Posterior vena cava (tissue), 2 donors: ENCODE measurements at regions not wholly inside any gene's neighbourhood (a gene's known extent, or its start where the extent isn't known, plus 50 kb on each side); places are given as distances from the start of the nearest gene placed in this dataset.

Experiments used
- DNase-seq: peaks from one replicate; pipeline ENCODE4 v3.0.0-alpha.2; 2020; ENCODE audit warnings: low spot score
- intact Hi-C, 2 donors: fragments of 100-400 bp; cut with DNase I; formaldehyde crosslinking; loops; one replicate each; pipeline versions ENCODE4 v1.14.1 to v1.14.2; 2022 to 2023
- donor health status: DM: yes; HTN: yes; CAD: no.
- donor health status: DM: yes; HTN: yes; CAD: no.

DNA sequence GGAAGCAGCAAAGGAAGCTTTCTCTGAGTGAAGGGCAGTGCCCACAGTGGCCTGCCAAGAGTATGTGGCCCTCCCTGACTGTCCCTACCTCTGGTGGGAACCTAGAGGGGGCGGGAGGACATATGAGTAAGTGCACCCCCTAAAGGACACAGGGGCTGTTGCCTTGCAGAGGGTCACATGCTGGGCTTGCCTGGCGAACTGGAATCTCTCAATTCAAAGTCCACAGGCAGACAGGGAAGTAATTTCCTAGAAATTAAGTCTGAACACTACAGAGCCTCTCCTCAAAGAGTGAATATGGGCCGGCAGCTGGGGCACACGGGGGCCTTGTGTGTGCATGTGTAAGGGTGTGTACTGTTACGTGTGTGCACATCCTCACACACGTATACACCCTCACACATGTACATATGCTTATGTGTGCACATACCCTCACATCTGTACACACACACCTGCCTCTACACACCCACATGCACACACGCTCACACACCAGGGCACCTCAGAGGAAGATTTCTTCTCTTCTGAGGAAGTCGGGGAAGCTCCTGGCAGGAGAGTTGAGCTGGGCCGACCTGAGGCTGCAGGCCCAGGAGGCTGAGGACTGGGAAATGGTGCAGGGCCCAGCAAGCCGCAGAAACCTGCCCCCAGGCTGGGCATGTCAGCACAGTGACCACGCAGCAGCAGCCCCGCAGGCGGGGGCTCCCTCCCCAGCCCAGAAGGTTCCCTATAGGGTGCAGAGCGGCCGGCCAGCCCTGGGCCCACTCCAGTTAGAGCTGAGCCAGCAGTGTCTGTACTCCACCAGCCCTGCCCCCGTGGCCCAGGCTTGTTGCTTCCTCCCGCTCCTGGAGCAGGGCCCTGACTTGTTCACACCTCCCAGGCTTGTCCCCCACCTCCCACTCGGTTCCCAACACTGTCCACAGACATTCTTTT lies 77.4 kb upstream of the TAF1B start:
- intact Hi-C loops, result no loop called here
- no peak for DNase-seq

DNA sequence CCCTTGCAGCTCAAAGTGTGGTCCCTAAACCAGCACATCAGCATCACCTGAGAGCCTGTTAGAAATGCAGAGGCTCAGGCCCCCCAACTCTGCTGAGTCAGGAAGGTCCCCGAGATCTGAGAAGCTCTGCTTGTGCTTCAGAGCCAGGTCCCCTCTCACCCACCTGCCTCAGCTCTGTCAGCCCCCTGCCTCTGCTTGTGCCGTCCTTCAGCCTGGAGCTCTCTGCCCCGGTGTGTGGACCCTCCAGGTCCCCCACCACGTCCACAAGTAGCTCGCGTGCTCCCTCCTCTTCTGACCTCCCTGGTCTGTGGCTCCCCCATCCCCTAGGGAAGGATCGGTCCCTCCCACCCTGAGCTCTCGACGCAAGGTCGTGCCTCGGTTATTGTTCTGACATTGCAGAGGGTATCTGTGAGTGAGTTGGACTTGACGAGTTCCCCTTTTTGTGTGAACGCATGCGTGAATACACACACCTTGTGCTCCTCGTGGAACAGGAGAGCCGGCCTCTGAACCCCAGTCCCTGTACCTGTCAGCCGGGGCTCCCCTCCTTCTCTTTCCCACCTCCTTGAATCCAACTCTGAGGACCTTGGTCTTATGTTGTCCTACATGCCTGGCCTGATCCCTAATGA lies 75.5 kb upstream of the TAF1B start:
- intact Hi-C loops, result no loop called here
- DNase-seq, result no peak

GRCh38 chr2:9768388-9768787 lies 74.9 kb upstream of the TAF1B start:
- DNase-seq, result no peak

DNA sequence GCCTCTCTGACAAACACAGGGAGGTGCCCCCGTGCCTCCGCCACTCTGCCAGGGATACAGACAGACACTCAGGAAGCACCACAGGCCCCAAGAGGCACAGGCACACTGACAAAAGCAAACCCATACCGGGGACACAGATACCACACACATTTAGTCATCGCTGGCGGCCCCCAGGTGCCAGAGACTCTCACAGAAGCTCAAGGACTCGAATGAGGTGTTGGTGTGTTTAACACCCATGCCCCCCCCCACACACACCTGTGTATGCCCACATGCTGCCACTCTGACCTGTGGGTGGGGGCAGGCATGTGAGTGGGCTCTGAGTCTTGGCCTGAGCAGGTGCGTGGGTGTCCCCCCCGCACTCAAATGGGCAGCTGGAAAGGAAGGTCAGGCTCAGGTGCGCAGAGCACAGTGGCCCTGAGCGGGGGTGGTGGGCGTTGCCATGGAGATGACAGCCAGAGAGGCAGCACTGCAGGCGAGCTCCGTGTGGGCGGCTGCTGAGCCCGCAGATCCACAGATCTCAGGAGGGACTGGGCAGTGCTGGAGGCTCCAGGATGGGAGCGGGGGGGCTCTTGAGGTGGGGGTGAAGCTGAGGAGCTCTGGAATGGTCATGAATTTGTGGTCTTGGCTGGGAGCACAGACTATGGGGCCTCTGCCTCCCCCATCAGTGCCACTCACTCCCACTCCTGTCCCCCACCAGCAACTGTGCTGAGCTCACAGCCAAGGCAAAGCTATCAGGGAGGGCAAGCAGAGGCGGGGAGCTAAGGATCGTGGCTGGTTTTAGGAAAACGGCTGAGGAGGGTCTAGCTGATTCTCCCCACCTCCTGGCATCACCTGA lies 73.9 kb upstream of the TAF1B start:
- intact Hi-C loops, result no loop called here
- no peak for DNase-seq

More at GRCh38 chr2:9768388-9768787, 74.9 kb upstream of the TAF1B start:
- intact Hi-C loops, result no loop called here

GRCh38 chr2:9770006-9770307 lies 73.3 kb upstream of the TAF1B start:
- intact Hi-C loops, result no loop called here
- no peak for DNase-seq

GRCh38 chr2:9770308-9771100 lies 72.8 kb upstream of the TAF1B start:
- intact Hi-C loops, result no loop called here
- DNase-seq, result peak; percentile 85

DNA sequence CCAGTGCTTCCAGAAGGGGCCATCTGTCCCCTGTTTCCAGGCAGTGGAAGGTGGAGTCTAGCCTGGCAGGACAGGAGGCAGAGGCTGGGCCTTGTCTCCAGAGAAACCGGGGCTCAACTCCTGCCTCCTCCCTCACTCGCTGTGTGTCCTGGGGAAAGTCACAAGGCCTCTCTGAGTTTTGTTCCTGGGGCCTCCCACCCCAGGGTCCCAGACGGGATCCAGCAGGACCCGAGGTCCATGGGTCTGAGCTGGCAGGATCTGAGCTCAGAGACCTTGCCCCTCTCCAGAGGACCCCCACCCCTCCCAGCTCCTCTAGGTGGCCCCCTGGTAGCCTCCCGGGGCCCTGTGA lies 72.2 kb upstream of the TAF1B start:
- DNase-seq, result no peak
- intact Hi-C loops, result no loop called here

GRCh38 chr2:9771481-9772017 lies 71.7 kb upstream of the TAF1B start:
- intact Hi-C loops, result no loop called here
- DNase-seq, result peak; percentile 78

DNA sequence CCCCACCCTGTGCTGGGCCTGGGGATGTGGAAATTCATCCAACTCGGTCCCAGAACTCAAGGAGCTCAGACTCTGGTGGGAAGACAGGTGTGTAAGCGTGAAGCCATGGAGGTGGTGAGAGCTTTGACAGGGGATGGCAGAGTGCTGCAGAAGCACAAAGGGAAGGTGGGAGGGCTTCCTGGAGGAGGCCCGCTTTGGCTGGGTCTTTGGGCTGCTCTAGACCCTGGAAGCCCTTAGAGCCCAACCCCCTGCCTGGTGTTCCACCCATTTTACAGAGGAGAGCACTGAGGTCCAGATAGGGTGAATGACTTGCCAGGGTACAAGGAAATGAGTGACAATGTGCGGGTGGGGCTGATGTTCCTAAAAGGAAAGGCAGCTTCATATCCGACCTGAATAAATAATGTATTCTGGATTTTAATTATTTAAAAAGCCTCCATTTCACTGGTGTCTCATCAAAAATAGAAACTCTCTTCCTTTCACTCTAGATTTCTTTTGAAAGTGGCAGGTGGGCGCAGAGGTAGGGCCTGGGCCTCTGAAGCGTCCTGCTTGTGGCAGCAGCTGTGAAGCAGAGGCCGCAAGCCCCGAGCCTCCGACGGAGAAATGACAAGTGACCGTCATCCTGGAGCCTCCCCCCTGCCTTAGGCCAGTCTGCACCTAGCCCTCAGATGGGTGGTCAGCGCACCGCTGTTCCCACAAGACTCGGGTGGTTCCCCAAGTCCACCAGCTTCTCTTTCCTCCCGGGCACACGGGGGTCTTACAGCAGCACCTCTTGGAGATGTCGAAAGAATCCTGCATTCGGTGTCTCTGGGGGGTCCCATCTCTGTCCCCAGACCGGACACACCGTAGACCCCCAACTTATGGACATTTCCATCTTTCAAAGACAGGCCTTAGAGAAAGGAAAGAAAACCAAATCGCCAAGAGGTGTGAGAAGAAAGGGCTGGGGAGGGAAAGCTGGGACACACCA lies 71.0 kb upstream of the TAF1B start:
- DNase-seq, result no peak
- intact Hi-C loops, result no loop called here

DNA sequence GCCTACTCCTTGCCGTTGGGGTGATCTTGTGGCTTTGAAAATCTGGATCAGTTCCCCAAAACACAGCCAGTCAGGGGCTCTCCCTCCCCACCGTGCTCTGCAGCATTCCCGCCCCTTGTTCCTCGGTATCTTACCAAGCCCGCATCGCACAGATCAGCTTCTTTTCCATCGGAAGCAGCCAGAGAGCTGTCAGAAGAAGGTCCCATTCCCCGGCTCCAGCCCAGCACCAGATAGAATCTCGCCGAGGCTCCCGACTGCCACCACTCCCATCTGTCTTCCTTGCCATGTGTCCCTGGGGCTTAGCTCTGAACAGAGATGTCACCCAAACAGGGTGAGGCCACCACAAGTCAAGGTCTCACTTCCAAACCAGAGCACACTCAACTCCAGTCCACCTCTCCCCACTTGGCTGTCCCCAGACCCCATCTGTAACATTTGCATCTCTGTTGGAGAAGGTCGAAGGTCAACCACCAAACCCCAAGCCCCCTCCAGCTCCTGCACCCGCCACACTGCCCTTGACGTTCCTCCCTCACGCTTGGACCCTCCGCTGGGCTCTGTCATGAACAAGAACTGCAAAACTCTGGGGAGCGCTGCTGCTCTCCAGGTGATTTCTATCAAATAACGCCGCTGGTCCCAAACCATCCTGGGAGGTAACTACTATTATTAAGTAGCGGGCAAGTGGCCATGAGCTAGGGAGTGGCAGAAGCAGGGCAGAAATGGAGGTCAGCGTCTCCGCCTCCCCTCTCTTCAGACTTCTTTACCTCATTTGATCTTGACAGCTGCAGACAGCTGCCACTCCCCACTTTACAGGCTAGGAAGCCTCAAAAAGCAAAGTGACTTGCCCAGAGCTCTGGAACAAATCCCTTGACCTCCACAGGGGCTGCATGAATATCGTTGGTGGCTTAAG lies 70.0 kb upstream of the TAF1B start:
- no peak for DNase-seq
- intact Hi-C loops, result no loop called here

DNA sequence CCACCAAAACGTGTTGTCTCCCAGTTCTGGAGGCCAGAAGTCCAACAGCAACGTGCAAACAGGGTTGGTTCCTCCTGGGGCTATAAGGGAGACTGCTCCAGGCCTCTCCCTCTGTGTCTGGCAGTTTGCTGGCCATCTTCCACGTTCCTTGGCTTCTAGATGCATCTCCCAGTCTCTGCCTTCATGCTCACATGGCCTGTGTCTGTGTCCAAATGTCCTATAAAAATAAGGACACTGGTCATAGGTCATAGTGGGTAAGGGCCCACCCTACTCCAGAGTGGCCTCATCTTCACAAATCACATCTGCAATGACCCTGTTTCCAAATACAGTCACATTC lies 69.4 kb upstream of the TAF1B start:
- no peak for DNase-seq
- intact Hi-C loops, result no loop called here

DNA sequence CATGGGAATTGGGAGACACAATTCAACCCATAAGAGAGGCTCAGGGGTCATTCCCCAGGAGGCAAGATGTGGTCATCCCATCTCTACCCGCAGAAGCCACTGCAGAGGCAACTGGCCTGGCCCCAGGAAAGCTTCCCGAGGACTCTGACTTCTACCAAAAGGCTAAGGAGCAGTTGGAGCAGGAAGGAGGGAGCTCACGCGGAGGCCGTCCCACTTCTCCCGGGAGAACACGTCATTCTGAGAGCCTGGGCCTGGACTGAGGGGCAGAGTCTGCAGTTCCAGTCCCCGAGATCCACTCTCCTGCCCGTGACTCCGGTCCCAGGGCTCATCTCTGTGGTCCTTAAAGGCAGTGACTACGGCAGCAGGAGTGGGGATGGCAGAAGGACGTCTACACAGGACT lies 69.0 kb upstream of the TAF1B start:
- intact Hi-C loops, result no loop called here
- DNase-seq, result no peak

- intact Hi-C loops, result no loop called here
- DNase-seq, result no peak
Measured at GRCh38 chr2:9775351-9775750, 67.9 kb upstream of the TAF1B start.

GRCh38 chr2:9775999-9776712 lies 67.1 kb upstream of the TAF1B start:
- no peak for DNase-seq
- intact Hi-C loops, result no loop called here

DNA sequence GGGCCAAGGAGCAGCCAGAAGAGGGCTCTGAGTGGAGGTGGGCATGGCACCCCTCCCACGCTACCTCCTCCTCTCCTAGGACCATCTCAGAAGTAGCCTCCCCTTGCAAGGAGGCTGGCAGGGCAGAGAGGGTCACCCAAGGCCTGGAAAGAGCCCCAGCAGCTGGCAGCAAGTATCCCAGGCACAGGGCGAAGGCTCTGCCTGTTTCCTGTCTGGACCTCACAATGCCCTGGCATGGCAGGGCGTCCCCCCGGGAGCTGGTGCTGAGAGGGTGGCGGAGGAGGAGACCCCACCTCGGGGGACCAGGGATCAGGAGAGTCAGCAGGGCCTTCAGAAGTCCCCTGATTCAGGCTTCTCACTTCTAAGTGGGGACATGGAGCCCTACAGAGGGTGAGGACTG lies 66.2 kb upstream of the TAF1B start:
- DNase-seq, result no peak
- intact Hi-C loops, result no loop called here

- intact Hi-C loops, result no loop called here
- DNase-seq, result peak; percentile 78
Measured at GRCh38 chr2:9778012-9778411, 65.3 kb upstream of the TAF1B start.
